GDM1 (cell line): ENCODE measurements at regions not wholly inside any gene's neighbourhood (a gene's known extent, or its start where the extent isn't known, plus 50 kb on each side); places are given as distances from the start of the nearest gene placed in this dataset.

ENCODE experiments used
- DNase-seq: peaks from one replicate; lab custom pipeline; 2025; lab: John Stamatoyannopoulos, UW

GRCh38 chr4:108399610-108400265 lies 220.6 kb upstream of the RPL34 start:
- DNase-seq = no peak

- DNase-seq = no peak
Observed at GRCh38 chr4:108398836-108399235, 221.5 kb upstream of the RPL34 start.

GRCh38 chr4:108398316-108398715 lies 222.1 kb upstream of the RPL34 start:
- DNase-seq = no peak

GRCh38 chr4:108397850-108398249 lies 222.5 kb upstream of the RPL34 start:
- DNase-seq = no peak

- DNase-seq = no peak
Observed at GRCh38 chr4:108396900-108397497, 223.4 kb upstream of the RPL34 start.

- no peak for DNase-seq
Observed at GRCh38 chr4:108395786-108396185, 224.6 kb upstream of the RPL34 start.

- no peak for DNase-seq
Observed at GRCh38 chr4:108393890-108394472, 225.2 kb upstream of the LEF1 start.

GRCh38 chr4:108391701-108392455 lies 223.1 kb upstream of the LEF1 start:
- no peak for DNase-seq

GRCh38 chr4:108385076-108385475 lies 216.3 kb upstream of the LEF1 start:
- no peak for DNase-seq

GRCh38 chr4:108384544-108384943 lies 215.8 kb upstream of the LEF1 start:
- no peak for DNase-seq

- DNase-seq = no peak
Observed at GRCh38 chr4:108383157-108383556, 214.4 kb upstream of the LEF1 start.

GRCh38 chr4:108382751-108383150 lies 214.0 kb upstream of the LEF1 start:
- DNase-seq = no peak

GRCh38 chr4:108378164-108378563 lies 209.4 kb upstream of the LEF1 start:
- DNase-seq = no peak

GRCh38 chr4:108377021-108377420 lies 208.3 kb upstream of the LEF1 start:
- no peak for DNase-seq

GRCh38 chr4:108375434-108375833 lies 206.7 kb upstream of the LEF1 start:
- no peak for DNase-seq

GRCh38 chr4:108372681-108373080 lies 203.9 kb upstream of the LEF1 start:
- no peak for DNase-seq

- no peak for DNase-seq
Observed at GRCh38 chr4:108371282-108371681, 202.6 kb upstream of the LEF1 start.

GRCh38 chr4:108370291-108371141 lies 201.8 kb upstream of the LEF1 start:
- DNase-seq = no peak

- no peak for DNase-seq
Observed at GRCh38 chr4:108369035-108369655, 200.4 kb upstream of the LEF1 start.

- DNase-seq = no peak
Observed at GRCh38 chr4:108367751-108368150, 199.0 kb upstream of the LEF1 start.

- no peak for DNase-seq
Observed at GRCh38 chr4:108366716-108367115, 198.0 kb upstream of the LEF1 start.

GRCh38 chr4:108365551-108365950 lies 196.8 kb upstream of the LEF1 start:
- no peak for DNase-seq
